Activated CD4-positive, alpha-beta T cell treated with anti-CD3 and anti-CD28 coated beads, Interleukin-2, amount 50 U/mL, for 4 hours (primary cell): ENCODE measurements at regions not wholly inside any gene's neighbourhood (a gene's known extent, or its start where the extent isn't known, plus 50 kb on each side); places are given as distances from the start of the nearest gene placed in this dataset.
"Not testable (repeated sequence)": the region's sequence is repeated elsewhere in the genome, so short reads cannot be mapped to it uniquely, and the experiment has no call there.

ENCODE experiments used
- DNase-seq, 2 experiments: peaks; one replicate each; pipeline ENCODE4 v3.0.0-alpha.2; 2020

DNA sequence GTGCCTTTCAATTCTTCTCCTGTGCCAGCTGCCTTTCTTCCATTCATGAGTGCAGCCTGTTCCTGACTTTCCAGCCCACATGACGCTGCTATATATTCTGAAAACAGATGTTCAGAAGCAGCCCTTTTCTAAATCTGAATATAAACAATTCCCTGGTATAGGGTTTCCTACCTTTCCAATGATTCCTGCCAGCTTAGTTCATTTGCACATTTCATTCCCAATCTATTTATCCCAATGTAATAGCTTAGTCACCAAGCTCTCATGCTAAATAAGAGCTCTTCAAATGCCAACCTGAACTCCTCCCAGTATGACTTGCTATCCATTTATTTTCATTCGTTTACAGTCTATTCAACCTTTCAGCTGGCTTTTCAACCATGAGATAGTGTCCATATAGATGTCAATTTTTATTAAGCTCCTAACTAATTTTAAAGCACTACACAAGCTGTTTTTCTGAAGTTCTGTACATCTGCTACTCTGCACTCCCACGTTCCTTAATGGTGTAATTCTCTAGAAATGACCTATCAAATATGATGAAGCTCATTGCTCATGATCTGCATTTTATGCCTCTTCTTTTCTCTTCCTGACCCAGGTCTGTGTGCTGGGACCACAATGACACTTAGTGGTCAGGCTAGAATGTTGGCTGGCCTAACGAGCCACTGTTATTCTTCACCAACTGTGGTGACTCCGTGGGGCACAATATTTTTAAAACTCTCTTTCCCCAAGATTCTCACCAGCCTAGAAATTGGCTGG, 605.0 kb upstream of the TBL1XR1 start:
- DNase-seq, result no peak

DNA sequence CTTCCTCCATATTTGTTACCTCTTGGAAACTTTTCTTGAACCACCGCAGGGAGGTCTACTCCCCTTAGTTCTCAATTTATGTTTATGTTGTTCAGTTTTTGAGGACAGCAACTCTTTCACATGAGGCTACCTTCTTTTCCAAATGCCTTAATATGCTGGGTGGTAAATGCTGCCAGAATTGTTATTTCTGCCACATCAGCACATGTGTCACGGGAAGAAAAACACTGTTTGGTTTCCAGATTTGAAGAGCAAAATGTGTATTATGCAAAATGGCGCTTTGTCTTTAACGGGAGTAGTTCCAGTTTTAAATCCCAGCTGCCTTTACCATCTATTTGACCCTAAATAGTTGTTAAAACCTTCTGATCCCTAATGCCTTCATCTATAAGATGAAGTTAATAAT, 606.2 kb upstream of the TBL1XR1 start:
- DNase-seq, result no peak

DNA sequence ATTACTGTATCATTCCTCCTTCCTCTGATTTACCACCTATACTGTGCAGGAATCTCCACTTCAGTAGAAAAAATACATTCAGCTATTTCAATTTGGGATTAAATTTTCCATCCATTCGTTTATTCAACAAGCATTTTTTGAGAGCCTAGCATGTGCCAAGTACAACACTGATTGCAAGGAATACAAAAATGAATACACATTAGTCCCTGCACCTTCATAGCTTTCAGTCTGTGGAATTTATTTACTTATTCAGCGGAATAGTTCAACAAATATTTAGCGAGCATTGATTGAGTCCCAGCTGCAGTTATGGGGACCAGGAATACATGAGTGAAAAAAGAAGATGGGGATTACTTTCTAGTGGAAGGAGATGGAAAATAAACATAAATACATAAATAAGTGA, 606.8 kb upstream of the TBL1XR1 start:
- no peak for DNase-seq

DNA sequence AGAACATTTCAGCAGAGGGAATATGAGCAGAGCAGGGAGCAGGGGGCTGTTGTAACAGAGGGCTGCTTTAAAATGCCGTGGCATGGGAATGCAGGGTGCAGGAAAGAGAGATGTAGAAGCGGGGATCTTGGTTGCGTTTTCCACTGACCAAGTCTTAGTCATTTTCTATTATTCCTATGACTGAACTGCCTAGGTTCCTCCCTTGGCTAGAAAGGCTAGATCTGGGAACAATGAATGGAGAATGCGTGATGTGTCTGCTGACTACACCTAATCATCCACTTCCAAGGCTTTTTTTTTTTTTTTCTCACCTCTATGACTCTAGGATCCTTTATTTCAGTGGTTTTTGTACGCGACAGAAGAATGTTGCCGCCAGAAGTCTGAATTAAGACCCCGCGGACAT, 607.4 kb upstream of the TBL1XR1 start:
- no peak for DNase-seq

DNA sequence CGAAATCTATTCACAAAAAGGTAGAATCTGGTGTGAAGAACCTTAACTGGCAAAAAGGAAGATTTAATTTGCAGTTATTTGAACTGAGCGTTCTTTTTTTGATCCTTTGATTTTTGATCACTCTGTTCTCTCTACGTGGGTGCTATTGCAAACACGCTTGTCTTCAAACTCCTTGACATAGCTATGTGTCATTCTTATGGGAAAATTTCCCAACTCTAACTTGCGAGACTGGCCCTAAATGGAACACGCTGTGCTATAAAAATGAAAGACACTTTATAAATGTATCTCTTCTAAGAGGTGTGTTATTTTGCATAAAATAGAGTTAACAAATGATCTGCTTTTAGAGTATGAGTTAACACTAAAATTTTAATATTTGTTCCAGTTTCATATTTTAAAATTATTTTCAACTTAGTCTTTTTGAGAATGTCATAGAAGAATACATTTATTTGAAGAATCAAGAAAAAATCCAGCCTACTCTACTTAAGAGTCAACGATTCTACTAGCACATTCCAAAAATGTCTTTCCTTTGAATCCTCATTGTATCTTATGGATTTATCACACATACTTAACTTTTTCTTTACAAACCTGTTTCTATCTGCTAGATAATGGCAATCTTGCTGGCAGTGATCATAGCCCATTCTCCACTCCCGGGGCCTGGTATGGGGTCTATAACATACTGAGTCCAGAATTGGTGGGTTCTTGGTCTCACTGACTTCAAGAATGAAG, 610.0 kb upstream of the TBL1XR1 start:
- no peak for DNase-seq

DNA sequence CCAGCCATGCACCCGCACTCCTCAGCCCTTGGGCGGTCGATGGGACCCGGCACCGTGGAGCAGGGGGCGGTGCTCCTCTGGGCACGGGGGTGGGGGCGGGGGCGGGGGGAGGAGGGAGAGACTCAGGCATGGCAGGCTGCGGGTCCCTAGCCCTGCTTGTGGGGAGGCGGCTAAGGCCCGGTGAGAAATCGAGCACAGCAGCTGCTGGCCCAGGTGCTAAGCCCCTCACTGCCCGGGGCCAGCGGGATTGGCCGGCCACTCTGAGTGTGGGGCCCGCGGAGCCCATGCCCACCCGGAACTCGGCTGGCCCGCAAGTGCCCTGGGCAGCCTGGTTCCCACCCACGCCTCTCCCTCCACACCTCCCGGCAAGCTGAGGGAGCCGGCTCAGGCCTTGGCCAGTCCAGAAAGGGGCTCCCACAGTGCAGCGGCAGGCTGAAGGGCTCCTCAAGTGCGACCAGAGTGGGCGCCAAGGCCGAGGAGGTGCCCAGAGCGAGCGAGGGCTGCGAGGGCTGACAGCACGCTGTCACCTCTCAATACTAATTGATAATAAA, 611.7 kb upstream of the TBL1XR1 start:
- DNase-seq, result not testable (repeated sequence)

DNA sequence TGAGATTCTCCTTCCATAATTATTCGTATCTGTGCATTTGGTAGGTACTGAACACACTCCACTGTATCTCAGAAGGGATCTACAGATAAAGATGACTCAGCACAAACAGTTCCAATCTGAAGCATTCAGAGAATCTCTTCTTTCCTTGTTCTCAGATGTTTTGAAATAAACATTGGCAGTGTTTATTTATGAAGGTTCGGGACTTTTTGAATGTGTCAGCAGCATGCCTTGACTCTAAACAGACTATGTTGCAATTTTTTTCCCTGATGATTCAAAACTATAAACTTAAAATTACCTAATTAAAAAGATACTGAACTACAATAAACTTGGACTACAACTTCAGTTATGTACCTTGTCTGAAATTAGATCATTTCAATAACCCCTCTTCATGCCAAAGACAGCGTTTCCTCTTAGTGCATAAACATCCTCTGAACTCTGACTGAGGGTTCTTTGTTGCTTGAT, 612.9 kb upstream of the TBL1XR1 start:
- DNase-seq, result no peak

DNA sequence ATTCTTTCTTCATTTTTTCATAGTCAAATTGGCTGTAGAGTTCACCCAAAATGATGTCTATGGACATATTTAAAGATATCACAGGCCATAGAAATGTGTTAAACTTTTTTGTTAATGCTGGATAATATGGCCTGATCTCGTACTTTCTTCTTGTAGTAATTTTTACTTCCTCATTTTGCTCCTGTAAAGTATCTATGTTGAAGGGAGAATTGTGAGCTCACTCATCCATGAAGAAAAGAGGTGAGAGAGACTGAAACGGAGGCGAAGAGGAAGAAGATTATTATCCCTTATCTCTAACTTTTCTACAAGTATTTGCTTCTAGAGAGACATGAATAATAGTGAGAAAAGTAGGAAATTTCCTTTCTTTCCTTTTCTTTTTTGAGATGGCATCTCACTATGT, 613.8 kb upstream of the TBL1XR1 start:
- no peak for DNase-seq

DNA sequence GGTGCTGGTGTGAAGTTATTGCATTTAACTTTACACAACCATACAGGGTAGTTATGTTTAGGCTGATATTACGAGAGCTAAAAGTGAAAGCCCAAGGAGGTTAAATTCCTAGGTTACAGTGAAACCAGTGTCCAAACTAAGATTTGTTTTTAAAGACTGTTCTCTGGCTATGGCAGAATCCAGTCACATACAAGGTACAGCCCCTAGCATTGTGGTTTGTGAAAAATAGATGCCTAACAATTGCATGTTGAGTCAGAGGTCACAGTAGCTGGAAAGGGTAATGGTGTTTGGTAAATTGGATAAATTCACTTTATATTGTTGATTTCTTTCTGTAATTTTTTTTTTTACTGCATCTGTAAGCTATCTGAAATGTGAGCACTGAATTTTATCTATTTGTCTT, 614.6 kb upstream of the TBL1XR1 start:
- DNase-seq, result no peak

DNA sequence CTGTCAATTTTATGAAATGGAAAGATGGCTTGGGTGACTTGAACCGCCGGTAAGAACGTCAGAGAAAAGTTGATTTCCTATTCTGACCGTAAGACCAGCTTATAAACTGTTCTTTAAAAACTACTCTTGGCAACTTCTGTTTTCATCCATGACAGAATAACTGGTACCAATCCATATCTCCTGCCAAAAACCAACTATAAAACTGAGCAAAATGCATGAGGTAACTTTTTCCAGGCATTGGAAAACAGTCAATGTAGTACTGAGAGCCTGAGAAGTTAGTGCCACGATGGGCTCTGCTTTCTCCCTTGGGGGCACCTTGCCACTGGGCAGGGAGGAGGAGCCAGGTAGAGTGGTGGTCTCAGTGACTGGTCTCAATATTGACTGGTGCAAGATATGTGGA, 615.2 kb upstream of the TBL1XR1 start:
- no peak for DNase-seq

DNA sequence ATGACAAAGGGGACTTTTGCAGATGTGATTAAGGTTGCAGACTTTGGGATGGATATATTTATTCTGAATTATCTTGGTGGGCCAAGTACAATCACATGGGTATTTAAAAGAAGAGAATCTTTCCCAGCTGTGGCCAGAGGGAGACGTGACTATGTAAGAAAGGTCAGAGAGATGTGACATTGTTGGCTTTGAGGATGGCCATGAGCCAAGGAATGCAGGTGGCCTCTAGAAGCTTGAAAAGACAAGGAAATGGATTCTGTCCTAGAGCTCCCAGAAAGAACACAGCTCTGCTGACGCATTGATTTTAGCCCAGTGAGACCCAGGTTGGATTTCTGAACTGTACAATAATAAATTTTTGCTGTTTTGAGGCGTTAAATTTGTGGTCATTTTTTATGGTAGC, 616.0 kb upstream of the TBL1XR1 start:
- no peak for DNase-seq

DNA sequence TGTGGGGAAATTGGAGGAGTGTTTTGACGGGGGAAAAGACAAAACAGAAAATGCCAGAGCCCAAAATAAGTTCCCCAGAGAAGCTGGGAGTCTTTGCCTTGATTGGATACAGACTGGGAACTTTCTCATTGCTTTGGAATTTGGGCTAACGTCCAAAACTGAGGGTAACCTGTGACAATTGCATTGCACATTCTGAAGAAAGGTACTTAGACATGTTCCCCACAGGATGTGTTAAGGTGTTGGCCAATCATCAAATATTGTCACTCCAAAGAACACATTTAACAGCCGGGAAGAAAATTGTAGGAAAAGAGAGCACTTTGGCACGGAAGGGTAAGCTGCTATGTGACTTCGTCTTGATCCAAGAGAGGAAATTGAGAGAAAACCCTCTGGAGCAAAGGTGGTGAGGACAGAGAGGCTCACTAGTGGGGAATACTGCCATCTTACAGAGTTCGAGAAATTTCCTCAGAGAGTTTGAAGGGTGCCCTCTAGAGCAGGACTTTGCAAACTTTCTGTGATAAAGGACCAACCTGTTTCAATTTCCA, 619.5 kb upstream of the TBL1XR1 start:
- DNase-seq, result no peak

DNA sequence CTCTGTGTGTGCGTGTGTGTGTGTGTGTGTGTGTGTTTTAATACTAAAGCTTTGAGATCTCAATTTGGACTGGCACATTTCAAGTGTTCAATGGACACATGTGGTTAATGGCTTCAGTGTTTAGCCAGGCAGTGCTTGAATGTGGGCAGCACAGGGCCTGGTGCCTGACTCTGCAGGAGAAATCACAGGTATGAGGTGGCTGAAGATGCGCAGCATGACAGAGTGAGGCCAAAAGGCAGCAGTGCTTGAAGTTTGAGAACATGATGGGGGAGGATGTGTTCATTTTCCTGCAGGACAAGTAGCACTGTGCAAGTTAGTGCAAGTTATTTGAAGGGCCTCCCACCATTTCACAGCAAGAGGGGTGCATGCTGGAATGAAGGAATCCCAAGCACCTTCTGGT, 620.5 kb upstream of the TBL1XR1 start:
- DNase-seq, result no peak

DNA sequence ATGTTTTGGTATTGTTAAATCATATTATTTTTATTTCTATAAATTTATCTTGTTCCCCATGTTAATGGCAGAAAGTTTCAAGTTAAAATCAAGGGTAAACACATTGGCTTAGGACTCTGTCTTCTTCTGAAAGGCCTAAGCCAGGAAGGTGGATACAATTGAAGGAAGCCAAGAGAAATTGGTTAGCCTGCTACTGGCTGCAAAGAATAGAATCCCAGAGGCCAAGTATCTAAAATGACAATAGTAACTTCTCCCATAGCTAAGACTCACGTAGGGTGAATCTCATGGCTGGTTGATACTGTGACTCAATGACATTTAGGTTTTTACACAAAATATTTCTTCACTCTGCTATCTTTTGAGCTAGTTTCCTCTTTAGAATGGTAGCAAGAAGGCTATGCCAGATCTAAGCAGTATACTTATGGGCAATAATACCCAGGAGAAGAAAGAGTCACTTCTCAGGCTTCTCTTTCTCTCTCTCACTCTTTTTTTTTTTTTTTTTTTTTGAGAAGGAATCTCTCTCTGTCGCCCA, 621.5 kb upstream of the TBL1XR1 start:
- DNase-seq, result no peak

DNA sequence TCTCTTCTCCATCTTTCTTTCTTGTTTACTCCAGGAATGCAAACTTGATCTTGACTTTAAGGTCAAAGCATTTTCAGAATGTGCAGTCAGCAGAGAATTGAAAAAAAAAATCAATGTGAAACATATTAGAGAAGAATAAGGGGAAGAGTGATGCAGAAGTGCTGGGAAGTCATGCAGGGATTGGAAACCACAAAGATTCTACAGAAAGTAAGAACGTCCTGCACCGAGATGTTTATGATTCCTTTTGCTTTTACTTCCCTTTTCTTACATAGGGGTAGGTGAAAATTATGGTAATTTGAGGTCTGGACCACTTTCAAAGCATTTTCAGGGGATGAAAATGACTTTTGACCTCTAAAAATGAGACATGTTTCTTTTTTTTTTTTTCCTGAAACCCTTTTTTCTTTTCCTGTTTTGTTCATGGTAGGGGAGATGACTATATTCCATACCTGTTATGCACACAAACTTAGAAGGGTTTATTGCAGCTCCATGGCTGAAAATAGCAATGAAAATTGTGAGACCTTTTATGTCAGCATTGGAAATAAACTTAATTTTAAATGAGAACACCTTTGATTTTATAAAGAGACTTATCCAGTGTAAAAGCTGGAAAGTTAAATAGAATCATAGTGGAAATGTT, 623.5 kb upstream of the TBL1XR1 start:
- DNase-seq, result no peak

DNA sequence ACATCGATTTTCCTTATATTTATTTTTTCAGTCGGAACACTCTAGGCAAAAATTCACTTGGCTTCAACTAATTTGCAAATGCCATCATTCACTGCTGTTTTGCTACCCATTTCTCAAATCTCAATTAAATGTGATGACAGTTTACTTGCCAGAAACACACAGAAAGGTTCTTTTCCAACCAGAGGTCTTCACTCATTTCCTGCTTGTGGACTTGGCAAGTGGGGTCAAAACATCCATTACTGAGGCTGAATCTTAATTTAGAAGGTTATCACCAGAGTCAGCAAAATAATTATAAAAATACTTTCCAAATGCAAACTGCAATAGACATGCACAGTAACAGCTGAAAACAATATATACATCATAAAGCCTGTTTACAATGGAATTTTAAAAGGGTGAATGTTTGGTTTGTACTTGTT, 625.4 kb upstream of the TBL1XR1 start:
- no peak for DNase-seq

DNA sequence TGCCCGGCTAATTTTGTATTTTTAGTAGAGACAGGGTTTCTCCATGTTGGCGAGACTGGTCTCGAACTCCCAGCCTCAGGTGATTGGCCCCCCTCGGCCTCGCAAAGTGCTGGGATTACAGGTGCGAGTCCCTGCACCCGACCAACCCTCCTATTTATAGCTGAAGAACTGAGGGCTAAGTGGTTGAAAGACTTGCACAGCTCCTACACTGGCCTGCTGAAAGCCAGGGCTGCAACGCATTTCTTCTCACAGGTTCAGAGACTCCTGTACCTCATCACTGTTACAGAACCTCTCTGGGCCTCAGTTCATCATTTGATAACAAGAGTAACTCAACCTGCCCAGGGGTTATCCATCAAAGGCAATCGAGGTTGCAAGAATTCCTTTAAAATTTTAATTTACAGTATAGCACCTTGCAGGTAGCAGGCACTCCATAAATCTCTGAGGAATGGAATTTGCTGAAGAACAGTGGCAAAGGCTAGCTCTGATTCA, 626.5 kb upstream of the TBL1XR1 start:
- DNase-seq, result no peak

DNA sequence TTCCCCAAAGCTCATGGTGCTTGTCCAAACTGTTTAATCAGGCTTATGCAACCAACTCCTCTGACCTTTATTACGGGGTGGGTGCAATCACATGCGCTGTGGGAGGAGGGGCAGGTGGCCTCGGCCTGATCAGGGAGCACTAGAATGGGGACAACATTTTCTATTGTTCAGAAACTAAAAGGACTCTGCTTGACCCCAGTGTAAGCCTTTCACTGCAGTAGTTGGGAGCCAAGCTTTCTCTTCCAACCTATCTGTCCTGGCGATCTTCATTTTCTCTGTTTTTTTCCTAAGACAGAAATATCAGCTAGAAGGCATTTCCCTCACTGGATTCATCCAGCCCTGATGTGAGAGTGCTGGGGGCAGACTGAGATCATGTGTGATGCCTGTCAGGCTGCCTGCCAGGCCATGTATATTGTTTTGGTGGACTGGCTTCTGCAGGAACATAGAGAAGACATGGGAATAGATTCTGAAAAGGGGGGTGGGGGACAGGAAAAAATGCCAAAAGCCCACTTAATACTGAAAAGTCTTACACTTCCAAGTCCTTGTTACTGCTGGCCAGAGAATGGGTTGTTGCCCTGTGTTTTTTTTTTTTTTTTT, 627.0 kb upstream of the TBL1XR1 start:
- DNase-seq, result no peak

DNA sequence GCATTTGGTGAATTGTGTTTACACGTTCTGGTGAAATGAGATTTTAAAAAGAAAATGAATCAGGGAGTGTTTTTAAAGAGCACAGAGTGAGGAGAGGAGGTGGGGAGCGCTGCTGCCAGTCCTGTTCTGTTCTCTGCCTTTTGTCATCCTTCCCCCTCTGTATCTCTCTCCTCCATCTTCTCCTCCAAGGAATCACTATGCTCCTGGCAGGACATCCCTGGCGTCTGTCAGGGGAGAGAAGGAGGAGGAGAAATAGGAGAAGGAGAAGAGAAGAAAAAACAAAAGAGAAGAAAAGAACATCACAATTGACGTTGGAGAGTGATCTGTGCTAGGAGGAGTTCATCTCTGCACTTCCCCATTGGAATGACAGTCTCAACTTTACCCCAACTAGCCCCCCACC, 627.6 kb upstream of the TBL1XR1 start:
- no peak for DNase-seq

DNA sequence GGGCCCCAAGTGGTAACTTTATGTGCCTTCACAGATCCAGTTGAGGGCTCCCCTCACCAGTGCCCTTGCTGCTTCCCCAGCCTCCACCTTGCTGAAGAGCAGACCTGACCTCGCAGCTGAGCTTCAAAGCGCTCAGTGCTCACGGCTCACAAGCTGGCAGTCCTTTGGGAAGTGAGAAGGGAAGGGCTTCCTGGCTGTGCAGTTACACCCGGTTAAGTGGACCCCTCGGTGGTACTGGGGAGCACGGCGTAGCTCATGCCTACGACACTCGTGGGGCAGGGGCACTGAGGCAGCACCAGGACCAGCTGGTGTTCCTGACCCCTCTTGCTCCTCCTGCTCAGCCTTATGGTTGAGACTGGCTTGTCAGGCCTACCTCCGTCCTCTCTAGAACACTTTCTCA, 629.0 kb upstream of the TBL1XR1 start:
- DNase-seq, result no peak

DNA sequence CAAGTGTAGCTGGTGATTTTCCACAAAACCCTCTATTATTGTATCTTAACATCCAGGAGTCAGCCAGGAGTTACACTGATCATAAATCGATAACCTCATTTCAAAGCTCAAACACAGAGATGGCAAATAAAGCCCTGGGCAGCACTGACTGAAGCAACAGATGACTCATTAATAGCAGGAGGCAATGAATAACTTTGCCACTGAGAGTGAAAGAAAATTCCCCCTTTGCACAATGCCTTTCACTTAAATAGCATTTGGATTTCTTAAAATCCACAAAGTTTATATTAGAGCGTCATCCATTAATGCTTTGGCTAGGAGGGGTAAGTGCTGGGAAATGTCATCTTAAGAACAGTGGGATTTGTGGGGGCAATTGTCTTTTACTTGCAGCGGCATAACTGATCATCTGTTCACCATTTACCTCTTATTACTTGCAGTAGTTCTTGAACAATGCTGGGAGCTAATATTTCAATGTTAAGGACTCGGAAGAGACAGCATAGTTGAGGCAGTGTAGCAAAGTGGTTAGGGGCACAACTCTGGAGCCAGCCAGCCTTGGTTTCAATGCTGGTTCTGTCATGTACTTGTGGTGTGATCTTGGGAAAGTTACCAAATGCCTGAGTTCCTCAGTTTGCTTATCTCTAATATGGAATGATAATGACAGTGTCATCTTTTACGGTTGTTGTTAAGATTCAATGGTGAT, 630.4 kb upstream of the TBL1XR1 start:
- no peak for DNase-seq

DNA sequence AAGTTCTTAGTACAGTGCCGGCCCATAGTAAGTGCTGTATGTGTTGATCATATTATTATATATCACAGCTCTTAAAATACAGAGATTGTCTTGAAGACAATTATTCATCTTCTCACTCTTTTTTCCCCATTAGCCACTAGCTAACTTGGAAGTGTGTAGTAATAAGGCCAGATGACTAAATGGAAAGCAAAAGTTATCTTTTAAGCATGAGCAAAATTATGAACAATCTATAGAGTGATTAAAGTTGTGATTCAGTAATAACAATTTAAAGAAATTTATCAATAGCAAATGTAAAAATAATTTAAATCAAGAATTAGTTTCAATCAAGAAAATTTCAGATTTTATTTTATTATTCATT, 630.9 kb upstream of the TBL1XR1 start:
- DNase-seq, result no peak
